H1 (cell line): ENCODE measurements at regions not wholly inside any gene's neighbourhood (a gene's known extent, or its start where the extent isn't known, plus 50 kb on each side); places are given as distances from the start of the nearest gene placed in this dataset.

Experiments used
- CTCF ChIA-PET: fragments of 300-600 bp; sonication (Branson Sonifier 250); formaldehyde crosslinking; loops from one replicate; lab custom pipeline; 2021; ENCODE audit not compliant: partially characterized antibody; lab: Charles Lee
- POLR2A ChIA-PET: fragments of 300-600 bp; sonication (Branson Sonifier 250); formaldehyde crosslinking; loops from one replicate; lab custom pipeline; 2021; ENCODE audit warnings: inconsistent platforms; ENCODE audit not compliant: partially characterized antibody; lab: Charles Lee
- DNase-seq, 2 experiments: peaks; one replicate each; pipeline versions ENCODE4 v3.0.0 to v3.0.0-alpha.2; 2010 to 2022; ENCODE audit warnings: low spot score in 2 of 2, low read depth in 1 of 2, mixed read lengths in 1 of 2
- FAIRE-seq: peaks from 2 replicates; lab custom pipeline; 2011; peaks lifted over from hg19 to GRCh38; lab: Jason Lieb, UNC
- H2AFZ ChIP-seq: 2 replicates; pipeline ENCODE4 v1.8.1; 2012; ENCODE audit warnings: low read length, inconsistent platforms
- H2AK5ac ChIP-seq: 2 replicates; pipeline ENCODE4 v1.6.1; 2013; ENCODE audit warnings: low read depth, low read length
- H2BK120ac ChIP-seq: replicated peaks from 2 replicates; pipeline ENCODE3; 2013; ENCODE audit warnings: low read depth, low read length, inconsistent platforms
- H2BK12ac ChIP-seq: 2 replicates; pipeline ENCODE4 v1.6.1; 2013; ENCODE audit warnings: low read depth, low read length
- H2BK15ac ChIP-seq: 2 replicates; pipeline ENCODE4 v1.6.1; 2013; ENCODE audit warnings: low read length
- H2BK20ac ChIP-seq: 2 replicates; pipeline ENCODE4 v1.6.1; 2013; ENCODE audit warnings: low read length
- H2BK5ac ChIP-seq: 2 replicates; pipeline ENCODE4 v1.6.1; 2013; ENCODE audit warnings: low read depth, low read length
- H3K14ac ChIP-seq: 2 replicates; pipeline ENCODE4 v1.6.1; 2013; ENCODE audit warnings: inconsistent platforms; ENCODE audit not compliant: insufficient read length
- H3K18ac ChIP-seq: 2 replicates; pipeline ENCODE4 v1.6.1; 2013; ENCODE audit warnings: low read length; ENCODE audit errors: extremely low read depth
- H3K23ac ChIP-seq: 2 replicates; pipeline ENCODE4 v1.6.1; 2013; ENCODE audit warnings: inconsistent platforms; ENCODE audit not compliant: insufficient read length
- H3K23me2 ChIP-seq: 2 replicates; pipeline ENCODE4 v1.6.1; 2013; ENCODE audit warnings: low read depth, low read length
- H3K27ac ChIP-seq: 2 replicates; pipeline ENCODE4 v1.6.1; 2011; ENCODE audit warnings: low read depth, low read length, inconsistent platforms
- H3K27me3 ChIP-seq, 4 experiments: replicated peaks in 1 of 4; 1 replicate in 1 of 4; 2 replicates in 3 of 4; pipeline versions ENCODE4 v1.6.1 to v1.8.1; 2011 to 2013; ENCODE audit warnings: low read length in 3 of 4, mild to moderate bottlenecking in 3 of 4, inconsistent platforms in 2 of 4, mixed read lengths in 2 of 4, moderate library complexity in 1 of 4; ENCODE audit not compliant: control insufficient read depth in 3 of 4, insufficient read depth in 3 of 4; ENCODE audit errors: extremely low read depth in 1 of 4
- H3K36me3 ChIP-seq, 4 experiments: 2 replicates each; pipeline versions ENCODE4 v1.6.1 to v1.8.1; 2011 to 2013; ENCODE audit warnings: mild to moderate bottlenecking in 4 of 4, low read length in 3 of 4, moderate library complexity in 2 of 4, control low read depth in 1 of 4, inconsistent platforms in 1 of 4; ENCODE audit not compliant: insufficient read depth in 4 of 4, control insufficient read depth in 2 of 4
- H3K4ac ChIP-seq: replicated peaks from 2 replicates; pipeline ENCODE3; 2013; ENCODE audit warnings: low read length, low read depth, mixed read lengths, inconsistent platforms; ENCODE audit not compliant: insufficient read length
- H3K4me1 ChIP-seq, 4 experiments: replicated peaks in 1 of 4; 1 replicate in 1 of 4; 2 replicates in 3 of 4; pipeline versions ENCODE4 v1.6.1 to v1.8.1; 2011 to 2013; ENCODE audit warnings: low read length in 3 of 4, inconsistent platforms in 2 of 4, mixed read lengths in 1 of 4; ENCODE audit not compliant: insufficient read depth in 4 of 4, control insufficient read depth in 3 of 4
- H3K4me2 ChIP-seq, 2 experiments: 2 replicates each; pipeline versions ENCODE4 v1.6.1 to v1.8.1; 2011 to 2013; ENCODE audit warnings: low read depth in 2 of 2, low read length in 2 of 2, control low read depth in 1 of 2, inconsistent platforms in 1 of 2, mild to moderate bottlenecking in 1 of 2; ENCODE audit not compliant: insufficient read depth in 1 of 2
- H3K4me3 ChIP-seq, 4 experiments: fragments of 200-600, 300-600 bp in 1 of 4; sonication (generic), shearing (Covaris generic), sonication (Bioruptor Twin) in 1 of 4; 2 replicates each; pipeline versions ENCODE4 v1.5.1 to v1.8.1; 2011 to 2016; ENCODE audit warnings: low read length in 4 of 4, low read depth in 3 of 4, control low read depth in 2 of 4, inconsistent platforms in 2 of 4, mild to moderate bottlenecking in 2 of 4, mixed read lengths in 1 of 4, moderate library complexity in 1 of 4; ENCODE audit not compliant: insufficient read depth in 2 of 4; ENCODE audit errors: extremely low read depth in 1 of 4
- H3K56ac ChIP-seq: replicated peaks from 2 replicates; pipeline ENCODE3; 2013; ENCODE audit warnings: low read depth, mild to moderate bottlenecking, mixed read lengths, low read length, inconsistent platforms; ENCODE audit not compliant: insufficient read length
- H3K79me1 ChIP-seq: 2 replicates; pipeline ENCODE4 v1.6.1; 2013; ENCODE audit warnings: low read depth, low read length, control low read depth
- H3K79me2 ChIP-seq, 2 experiments: 2 replicates each; pipeline versions ENCODE4 v1.6.1 to v1.8.1; 2012 to 2013; ENCODE audit warnings: low read length in 2 of 2, mild to moderate bottlenecking in 2 of 2, inconsistent platforms in 1 of 2; ENCODE audit not compliant: insufficient read depth in 2 of 2, control insufficient read depth in 1 of 2
- H3K9ac ChIP-seq, 4 experiments: replicated peaks in 1 of 4; 1 replicate in 1 of 4; 2 replicates in 3 of 4; pipeline versions ENCODE4 v1.6.1 to v1.8.1; 2011 to 2013; ENCODE audit warnings: low read depth in 3 of 4, low read length in 3 of 4, control low read depth in 2 of 4, mild to moderate bottlenecking in 2 of 4, moderate library complexity in 2 of 4, inconsistent platforms in 1 of 4; ENCODE audit errors: extremely low read depth in 1 of 4
- H3K9me3 ChIP-seq, 2 experiments: 2 replicates each; pipeline versions ENCODE4 v1.6.1 to v1.8.1; 2012 to 2013; ENCODE audit warnings: mild to moderate bottlenecking in 2 of 2, moderate library complexity in 2 of 2, control low read depth in 1 of 2, inconsistent platforms in 1 of 2, low read depth in 1 of 2, low read length in 1 of 2, mixed read lengths in 1 of 2; ENCODE audit not compliant: insufficient read depth in 2 of 2
- H4K20me1 ChIP-seq, 2 experiments: replicated peaks in 1 of 2; 2 replicates each; pipeline versions ENCODE3 to v1.8.1; 2011 to 2013; ENCODE audit warnings: inconsistent platforms in 2 of 2, low read length in 2 of 2, mild to moderate bottlenecking in 1 of 2; ENCODE audit not compliant: insufficient read depth in 2 of 2, control insufficient read depth in 1 of 2
- H4K5ac ChIP-seq: 2 replicates; pipeline ENCODE4 v1.6.1; 2013; ENCODE audit warnings: low read length, low read depth, mixed read lengths, inconsistent platforms; ENCODE audit not compliant: insufficient read length
- H4K8ac ChIP-seq: 2 replicates; pipeline ENCODE4 v1.8.0; 2013; ENCODE audit warnings: mild to moderate bottlenecking, moderate library complexity, low read length, inconsistent platforms; ENCODE audit not compliant: insufficient read depth; ENCODE audit errors: extremely low read depth
- H4K91ac ChIP-seq: replicated peaks from 2 replicates; pipeline ENCODE3; 2013; ENCODE audit warnings: low read length, mixed read lengths, inconsistent platforms; ENCODE audit not compliant: insufficient read length
- BCL11A ChIP-seq, 2 experiments: IDR thresholded peaks; one replicate each; pipeline ENCODE4 v1.6.1; 2011; ENCODE audit warnings: low read depth in 2 of 2, low read length in 2 of 2, mild to moderate bottlenecking in 2 of 2
- CHD2 ChIP-seq: IDR thresholded peaks from 2 replicates; pipeline ENCODE4 v1.6.1; 2012; ENCODE audit warnings: low read length, improper control_type of control experiment
- EGR1 ChIP-seq: IDR thresholded peaks from 2 replicates; pipeline ENCODE4 v1.6.1; 2011; ENCODE audit warnings: low read depth, low read length, borderline replicate concordance
- EP300 ChIP-seq, 2 experiments: IDR thresholded peaks; 1 replicate in 1 of 2; 2 replicates in 1 of 2; pipeline ENCODE4 v1.6.1; 2011 to 2012; ENCODE audit warnings: low read depth in 2 of 2, low read length in 2 of 2, mild to moderate bottlenecking in 2 of 2, borderline replicate concordance in 1 of 2, inconsistent platforms in 1 of 2, moderate library complexity in 1 of 2
- EZH2 ChIP-seq: fragments of 200-600 bp; sonication (generic); IDR thresholded peaks from 2 replicates; pipeline ENCODE4 v1.7.1; 2012; ENCODE audit warnings: low read depth, mild to moderate bottlenecking, moderate library complexity, low read length, inconsistent platforms; ENCODE audit not compliant: severe bottlenecking
- HDAC2 ChIP-seq, 2 experiments: fragments of 300-600 bp in 1 of 2; sonication (generic) in 1 of 2; IDR thresholded peaks; 2 replicates each; pipeline ENCODE4 v1.6.1; 2011 to 2012; ENCODE audit warnings: low read depth in 2 of 2, low read length in 2 of 2, mild to moderate bottlenecking in 2 of 2, moderate library complexity in 2 of 2, borderline replicate concordance in 1 of 2, inconsistent platforms in 1 of 2
- RAD21 ChIP-seq, 2 experiments: IDR thresholded peaks in 1 of 2; conservative IDR thresholded peaks in 1 of 2; 2 replicates each; pipeline ENCODE4 v1.6.1; 2011; ENCODE audit warnings: low read depth in 2 of 2, low read length in 2 of 2, improper control_type of control experiment in 1 of 2, inconsistent platforms in 1 of 2, mild to moderate bottlenecking in 1 of 2, moderate library complexity in 1 of 2
- RNF2 ChIP-seq: fragments of 200-900, 300-1000 bp; sonication (generic); IDR thresholded peaks from 2 replicates; pipeline ENCODE4 v1.7.1; 2016; ENCODE audit warnings: borderline replicate concordance, low read depth, mild to moderate bottlenecking, antibody characterized with exemption, low read length; ENCODE audit not compliant: poor library complexity, severe bottlenecking; ENCODE audit errors: missing control alignments
- SAP30 ChIP-seq: fragments of 300-600 bp; sonication (generic); IDR thresholded peaks from 2 replicates; pipeline ENCODE4 v1.7.1; 2012; ENCODE audit warnings: low read length, moderate library complexity, mild to moderate bottlenecking, inconsistent platforms; ENCODE audit not compliant: insufficient read depth, insufficient replicate concordance
- SIX5 ChIP-seq: IDR thresholded peaks from 2 replicates; pipeline ENCODE4 v1.6.1; 2011; ENCODE audit warnings: mild to moderate bottlenecking, low read depth, low read length
- SP1 ChIP-seq: IDR thresholded peaks from 2 replicates; pipeline ENCODE4 v1.6.1; 2011; ENCODE audit warnings: low read depth, low read length
- USF2 ChIP-seq: IDR thresholded peaks from 2 replicates; pipeline ENCODE4 v1.6.1; 2011; ENCODE audit warnings: low read length, improper control_type of control experiment
- WGBS, 2 experiments: shearing (Covaris generic) in 1 of 2; methylation state at CpG; one replicate each; pipeline versions ENCODE4 v1.1.6 to v1.1.7; 2013 to 2015; ENCODE audit warnings: low lambda C conversion rate in 2 of 2, mixed read lengths in 2 of 2, inconsistent platforms in 1 of 2, low coverage in 1 of 2, missing lambda C conversion rate in 1 of 2; ENCODE audit not compliant: insufficient replicate concordance in 2 of 2, insufficient coverage in 1 of 2, insufficient read length in 1 of 2; ENCODE audit errors: extremely low coverage in 1 of 2, missing lambda C conversion rate in 1 of 2; 5-methylcytosine and 5-hydroxymethylcytosine counted together

- H2AFZ ChIP-seq: no peak overlapping the region
- no peak overlapping the region for H3K27ac ChIP-seq
- TF ChIP-seq SAP30 (no peak), HDAC2 (IDR thresholded peaks at IDR 0.05; ENCODE audit: borderline replicate concordance in 1 of 2, low read depth in 2 of 2, low read length in 2 of 2) (no peak), CHD2 (no peak), SIX5 (no peak), USF2 (no peak), RNF2 (no peak), RAD21 (IDR thresholded peaks at IDR 0.05 in 1 of 2, conservative IDR thresholded peaks at IDR 0.05 in 1 of 2; ENCODE audit: low read depth in 2 of 2, low read length in 2 of 2) (no peak), BCL11A (IDR thresholded peaks at IDR 0.05; ENCODE audit: low read depth in 2 of 2, low read length in 2 of 2) (no peak), EP300 (IDR thresholded peaks at IDR 0.05; ENCODE audit: borderline replicate concordance in 1 of 2, low read depth in 2 of 2, low read length in 2 of 2) (no peak), EGR1 (no peak), EZH2 (no peak), SP1 (no peak)
- no peaks in the 10 kb centered on the region for H3K36me3 ChIP-seq
- no peak overlapping the region for H4K5ac ChIP-seq
- no peak overlapping the region for H3K4ac ChIP-seq
- no peaks in the 10 kb centered on the region for H3K79me2 ChIP-seq
- H3K4me2 ChIP-seq: no peak overlapping the region
- FAIRE-seq (no peak), DNase-seq (no peak)
- no peak overlapping the region for H4K8ac ChIP-seq
- H3K4me1 ChIP-seq: no peaks in the 10 kb centered on the region; a peak in 1 of 7 replicates
- H2BK20ac ChIP-seq: no peak overlapping the region
- H4K91ac ChIP-seq: no peak overlapping the region
- no peaks in the 10 kb centered on the region for H3K27me3 ChIP-seq
- no peak overlapping the region for H3K18ac ChIP-seq
- 88% methylated on average over 2 of the region's 2 CpGs; no CpG with 5 or more reads in 1 of the 2 experiments for WGBS, 2 experiments
- H2BK5ac ChIP-seq: no peak overlapping the region
- no peaks in the 10 kb centered on the region for H3K9me3 ChIP-seq
- no peak overlapping the region for H2AK5ac ChIP-seq
- POLR2A ChIA-PET: no interaction called here
- no peaks in the 10 kb centered on the region for H3K79me1 ChIP-seq
- no peak overlapping the region for H2BK15ac ChIP-seq
- H3K23me2 ChIP-seq: no peaks in the 10 kb centered on the region
- CTCF ChIA-PET: interaction anchor here (0.6 kb wide), 1 partner anchor 133 kb away, joined by 3 read pairs; no protein-coding TSS in a partner anchor
- no peak overlapping the region for H3K14ac ChIP-seq
- no peak overlapping the region for H3K4me3 ChIP-seq
- H4K20me1 ChIP-seq: no peaks in the 10 kb centered on the region
- no peak overlapping the region for H2BK12ac ChIP-seq
- no peak overlapping the region for H3K23ac ChIP-seq
- no peak overlapping the region for H2BK120ac ChIP-seq
- no peak overlapping the region for H3K56ac ChIP-seq
- no peak overlapping the region for H3K9ac ChIP-seq
Measured at GRCh38 chr2:17442334-17442733, 75.9 kb downstream of the RAD51AP2 start.
